Gastroesophageal sphincter (tissue), 3 donors: ENCODE measurements at regions not wholly inside any gene's neighbourhood (a gene's known extent, or its start where the extent isn't known, plus 50 kb on each side); places are given as distances from the start of the nearest gene placed in this dataset.

Source experiments
- CTCF ChIP-seq, 4 experiments: fragments of 200-600 bp in 2 of 4; fragments of 450-650 bp in 2 of 4; sonication (generic) in 1 of 4; IDR thresholded peaks; one replicate each; pipeline ENCODE4 v1.5.1; 2017 to 2019; ENCODE audit warnings: antibody characterized with exemption in 4 of 4, mild to moderate bottlenecking in 2 of 4, moderate library complexity in 2 of 4
- EP300 ChIP-seq: sonication (generic); formaldehyde crosslinking; IDR thresholded peaks from one replicate; pipeline ENCODE4 v1.6.1; 2017; ENCODE audit warnings: antibody characterized with exemption, mild to moderate bottlenecking
- POLR2A ChIP-seq, 2 donors: fragments of 450-650 bp; IDR thresholded peaks; one replicate each; pipeline ENCODE4 v1.6.1; 2017; ENCODE audit warnings: antibody characterized with exemption in 2 of 2, mild to moderate bottlenecking in 2 of 2, moderate library complexity in 1 of 2
- POLR2AphosphoS5 ChIP-seq: sonication (generic); formaldehyde crosslinking; IDR thresholded peaks from one replicate; pipeline ENCODE4 v1.6.1; 2017; ENCODE audit warnings: antibody characterized with exemption

- no peak for TF ChIP-seq CTCF (IDR thresholded peaks at IDR 0.05)
- no peak for TF ChIP-seq EP300
- no peak for TF ChIP-seq POLR2A (IDR thresholded peaks at IDR 0.05)
- TF ChIP-seq POLR2AphosphoS5 = no peak
Observed at GRCh38 chr3:184471439-184471838, 90.1 kb upstream of the EPHB3 start.
